ENCODE measurements at regions not wholly inside any gene's neighbourhood (a gene's known extent, or its start where the extent isn't known, plus 50 kb on each side); places are given as distances from the start of the nearest gene placed in this dataset.

DNA sequence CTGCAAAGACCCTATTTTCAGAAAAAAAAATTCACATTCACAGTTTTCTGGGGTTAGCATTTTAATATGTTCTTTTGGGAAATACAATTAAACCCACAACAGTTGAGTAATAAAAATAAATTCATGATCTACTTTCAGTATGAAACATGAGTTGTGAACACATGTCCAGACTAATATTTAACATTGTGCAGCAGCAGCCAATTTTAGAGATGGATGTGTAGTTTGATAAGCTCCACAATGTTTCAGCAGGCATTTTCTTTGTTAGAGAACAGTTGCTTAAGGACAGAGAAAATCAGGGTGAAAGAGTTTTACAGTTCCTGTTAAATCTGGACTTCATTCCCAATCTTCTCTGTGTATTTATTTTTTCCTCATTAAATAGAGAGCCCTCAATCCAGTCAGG, 519.5 kb downstream of the PIK3C3 start:
- H3K4me3 ChIP-seq (replicated peaks in 1 of 3; ENCODE audit: insufficient read depth in 1 of 3, low read depth in 1 of 3, low read length in 3 of 3), result no peak overlapping the region
- H3K9me1 ChIP-seq (replicated peaks; ENCODE audit: control insufficient read depth, extremely low read depth, insufficient read depth, low read length), result no peaks in the 10 kb centered on the region
- no peaks in the 10 kb centered on the region for H3K79me2 ChIP-seq (ENCODE audit: control insufficient read depth, insufficient read depth, low read length)
- TF ChIP-seq EZH2 (IDR thresholded peaks at IDR 0.05; ENCODE audit: borderline replicate concordance, low read depth, low read length, severe bottlenecking), result no peak
- no peak for TF ChIP-seq CTCF (IDR thresholded peaks at IDR 0.05; ENCODE audit: extremely low read depth in 1 of 2, insufficient read depth in 1 of 2, low read depth in 1 of 2, low read length in 2 of 2)
- TF ChIP-seq MYC (IDR thresholded peaks at IDR 0.05; ENCODE audit: low read depth, low read length), result no peak
- TF ChIP-seq POLR2AphosphoS5 (IDR thresholded peaks at IDR 0.05; ENCODE audit: insufficient read depth, low read depth, low read length), result no peak
- TF ChIP-seq FOS (IDR thresholded peaks at IDR 0.05; ENCODE audit: borderline replicate concordance, insufficient read depth, low read length), result no peak
- TF ChIP-seq GATA2 (IDR thresholded peaks at IDR 0.05; ENCODE audit: insufficient read depth, insufficient read length, low read depth, low read length), result no peak
- no peak for TF ChIP-seq MAX (IDR thresholded peaks at IDR 0.05; ENCODE audit: insufficient read depth, insufficient read length)
- TF ChIP-seq JUN (IDR thresholded peaks at IDR 0.05; ENCODE audit: borderline replicate concordance, insufficient read depth, insufficient read length, low read depth), result no peak
- no peak for TF ChIP-seq POLR2A (IDR thresholded peaks at IDR 0.05; ENCODE audit: low read depth, low read length)
- BruUV-seq (replicated peaks), result no TSS peak
- dilution Hi-C loops (cut with MboI; ENCODE audit: extremely low pct_ligation_motif_present, low sequenced_read_pairs), result no loop called here
- no peaks in the 10 kb centered on the region for H3K27me3 ChIP-seq (ENCODE audit: control insufficient read depth in 2 of 2, insufficient read depth in 2 of 2, low read length in 2 of 2)
- no peak for DNase-seq (ENCODE audit: low read depth, low spot score)
- ChIA-PET CTCF (no interaction called here), POLR2A (no interaction called here)
- no peak overlapping the region for H3K9ac ChIP-seq (replicated peaks; ENCODE audit: extremely low read depth, insufficient read depth, low read length)
- no peak overlapping the region for H3K4me2 ChIP-seq (ENCODE audit: insufficient read depth, low read length)
- H2AFZ ChIP-seq (ENCODE audit: low read depth, low read length), result no peak overlapping the region
- H4K20me1 ChIP-seq (replicated peaks; ENCODE audit: control insufficient read depth, extremely low read depth, insufficient read depth, low read length), result no peaks in the 10 kb centered on the region
- no peak for FAIRE-seq
- H3K4me1 ChIP-seq (ENCODE audit: control insufficient read depth, extremely low read depth, insufficient read depth, low read length), result no peaks in the 10 kb centered on the region
- intact Hi-C loops (cut with micrococcal nuclease), result no loop called here
- H3K27ac ChIP-seq (ENCODE audit: insufficient read depth, low read depth, low read length), result no peak overlapping the region
- H3K9me3 ChIP-seq (replicated peaks; ENCODE audit: control insufficient read depth, insufficient read depth, low read length), result no peaks in the 10 kb centered on the region
- no peaks in the 10 kb centered on the region for H3K36me3 ChIP-seq (ENCODE audit: control insufficient read depth in 2 of 2, extremely low read depth in 1 of 2, insufficient read depth in 2 of 2, low read length in 2 of 2)

All from endothelial cell of umbilical vein (primary cell).